MV-4-11 (cell line): ENCODE measurements at regions not wholly inside any gene's neighbourhood (a gene's known extent, or its start where the extent isn't known, plus 50 kb on each side); places are given as distances from the start of the nearest gene placed in this dataset.
"Not testable (repeated sequence)": the region's sequence is repeated elsewhere in the genome, so short reads cannot be mapped to it uniquely, and the experiment has no call there.

Experiments used
- DNase-seq: peaks from one replicate; lab custom pipeline; 2025; lab: John Stamatoyannopoulos, UW

- DNase-seq, result no peak
Measured at GRCh38 chr6:137623293-137623692, 129.1 kb upstream of the OLIG3 start.

- DNase-seq, result no peak
Measured at GRCh38 chr6:137625100-137625661, 131.0 kb upstream of the OLIG3 start.

- no peak for DNase-seq
Measured at GRCh38 chr6:137625808-137626207, 131.6 kb upstream of the OLIG3 start.

GRCh38 chr6:137630666-137631065 is 136.5 kb upstream of the OLIG3 start:
- no peak for DNase-seq

GRCh38 chr6:137631323-137631722 is 137.1 kb upstream of the OLIG3 start:
- DNase-seq, result no peak

GRCh38 chr6:137634177-137634576 is 140.0 kb upstream of the OLIG3 start:
- DNase-seq, result not testable (repeated sequence)

- peak; percentile 89 for DNase-seq
Measured at GRCh38 chr6:137637121-137637520, 142.9 kb upstream of the OLIG3 start.

GRCh38 chr6:137638926-137639706 is 144.9 kb upstream of the OLIG3 start:
- DNase-seq, result no peak

GRCh38 chr6:137640086-137640485 is 145.9 kb upstream of the OLIG3 start:
- DNase-seq, result no peak

- DNase-seq, result peak; percentile 54
Measured at GRCh38 chr6:137641474-137642077, 147.4 kb upstream of the OLIG3 start.

GRCh38 chr6:137643210-137643609 is 149.0 kb upstream of the OLIG3 start:
- not testable (repeated sequence) for DNase-seq

GRCh38 chr6:137643644-137644043 is 149.4 kb upstream of the OLIG3 start:
- not testable (repeated sequence) for DNase-seq

- no peak for DNase-seq
Measured at GRCh38 chr6:137645850-137646249, 151.7 kb upstream of the OLIG3 start.

- DNase-seq, result no peak
Measured at GRCh38 chr6:137646484-137646883, 152.3 kb upstream of the OLIG3 start.

GRCh38 chr6:137647762-137648447 is 153.7 kb upstream of the OLIG3 start:
- DNase-seq, result no peak

- no peak for DNase-seq
Measured at GRCh38 chr6:137650720-137651119, 156.5 kb upstream of the OLIG3 start.

- no peak for DNase-seq
Measured at GRCh38 chr6:137651178-137651577, 157.0 kb upstream of the OLIG3 start.

- no peak for DNase-seq
Measured at GRCh38 chr6:137651591-137652335, 157.6 kb upstream of the OLIG3 start.

GRCh38 chr6:137652961-137653705 is 158.9 kb upstream of the OLIG3 start:
- no peak for DNase-seq

GRCh38 chr6:137653706-137654059 is 159.5 kb upstream of the OLIG3 start:
- DNase-seq, result no peak

GRCh38 chr6:137654365-137654981 is 160.3 kb upstream of the OLIG3 start:
- DNase-seq, result no peak
